ENCODE measurements at regions not wholly inside any gene's neighbourhood (a gene's known extent, or its start where the extent isn't known, plus 50 kb on each side); places are given as distances from the start of the nearest gene placed in this dataset.
"Not testable (repeated sequence)": the region's sequence is repeated elsewhere in the genome, so short reads cannot be mapped to it uniquely, and the experiment has no call there.

GRCh38 chr18:51448949-51449348, 251.5 kb upstream of the MEX3C start:
- no peak for DNase-seq (ENCODE audit: low read depth in 4 of 4, low spot score in 1 of 4)

- no peak for DNase-seq (ENCODE audit: low read depth in 4 of 4, low spot score in 1 of 4)
Observed at GRCh38 chr18:51453594-51453993, 256.1 kb upstream of the MEX3C start.

- no peak for DNase-seq (ENCODE audit: low read depth in 4 of 4, low spot score in 1 of 4)
Observed at GRCh38 chr18:51458861-51459260, 261.4 kb upstream of the MEX3C start.

GRCh38 chr18:51461956-51462355, 264.5 kb upstream of the MEX3C start:
- no peak for DNase-seq (ENCODE audit: low read depth in 4 of 4, low spot score in 1 of 4)

GRCh38 chr18:51463483-51464136, 266.1 kb upstream of the MEX3C start:
- DNase-seq (ENCODE audit: low read depth in 4 of 4, low spot score in 1 of 4) = no peak

GRCh38 chr18:51478908-51479307, 281.4 kb upstream of the MEX3C start:
- no peak for DNase-seq (ENCODE audit: low read depth in 4 of 4, low spot score in 1 of 4)

GRCh38 chr18:51479736-51480135, 282.3 kb upstream of the MEX3C start:
- no peak for DNase-seq (ENCODE audit: low read depth in 4 of 4, low spot score in 1 of 4)

GRCh38 chr18:51480407-51481261, 283.2 kb upstream of the MEX3C start:
- DNase-seq (ENCODE audit: low read depth in 4 of 4, low spot score in 1 of 4) = no peak

- DNase-seq (ENCODE audit: low read depth in 4 of 4, low spot score in 1 of 4) = no peak
Observed at GRCh38 chr18:51486735-51487366, 289.4 kb upstream of the MEX3C start.

GRCh38 chr18:51490417-51490816, 292.9 kb upstream of the MEX3C start:
- DNase-seq (ENCODE audit: low read depth in 4 of 4, low spot score in 1 of 4) = no peak

GRCh38 chr18:51490860-51491259, 293.4 kb upstream of the MEX3C start:
- DNase-seq (ENCODE audit: low read depth in 4 of 4, low spot score in 1 of 4) = no peak

GRCh38 chr18:51491678-51492372, 294.3 kb upstream of the MEX3C start:
- DNase-seq (ENCODE audit: low read depth in 4 of 4, low spot score in 1 of 4) = no peak

- DNase-seq (ENCODE audit: low read depth in 4 of 4, low spot score in 1 of 4) = no peak
Observed at GRCh38 chr18:51498085-51498855, 300.8 kb upstream of the MEX3C start.

GRCh38 chr18:51503351-51503750, 305.9 kb upstream of the MEX3C start:
- DNase-seq (ENCODE audit: low read depth in 4 of 4, low spot score in 1 of 4) = no peak

GRCh38 chr18:51506811-51507210, 309.3 kb upstream of the MEX3C start:
- no peak for DNase-seq (ENCODE audit: low read depth in 4 of 4, low spot score in 1 of 4)

- not testable (repeated sequence) for DNase-seq (ENCODE audit: low read depth in 4 of 4, low spot score in 1 of 4)
Observed at GRCh38 chr18:51508410-51508809, 310.9 kb upstream of the MEX3C start.

GRCh38 chr18:51510020-51510419, 312.5 kb upstream of the MEX3C start:
- DNase-seq (ENCODE audit: low read depth in 4 of 4, low spot score in 1 of 4) = no peak

GRCh38 chr18:51513517-51513916, 316.0 kb upstream of the MEX3C start:
- DNase-seq (ENCODE audit: low read depth in 4 of 4, low spot score in 1 of 4) = no peak

- DNase-seq (ENCODE audit: low read depth in 4 of 4, low spot score in 1 of 4) = no peak
Observed at GRCh38 chr18:51514128-51514527, 316.6 kb upstream of the MEX3C start.

- DNase-seq (ENCODE audit: low read depth in 4 of 4, low spot score in 1 of 4) = no peak
Observed at GRCh38 chr18:51516478-51517038, 319.1 kb upstream of the MEX3C start.

All from stimulated activated CD4-positive, alpha-beta T cell treated with anti-CD3 and anti-CD28 coated beads, Interleukin-1b, Interleukin-23, amount 100 ng/mL, for 24 hours (primary cell).